LNCaP clone FGC (cell line): ENCODE measurements at regions not wholly inside any gene's neighbourhood (a gene's known extent, or its start where the extent isn't known, plus 50 kb on each side); places are given as distances from the start of the nearest gene placed in this dataset.

Experiments
- DNase-seq: peaks from one replicate; pipeline ENCODE4 v3.0.0-alpha.2; 2011; ENCODE audit warnings: low read depth
- H3K4me3 ChIP-seq: 2 replicates; pipeline ENCODE4 v1.5.1; 2011; ENCODE audit warnings: mild to moderate bottlenecking, low read depth, low read length, control low read depth
- CTCF ChIP-seq: IDR thresholded peaks from 2 replicates; pipeline ENCODE4 v1.5.1; 2012; ENCODE audit warnings: mild to moderate bottlenecking; ENCODE audit not compliant: control insufficient read depth, insufficient read depth; ENCODE audit errors: extremely low read depth

- TF ChIP-seq CTCF: no peak
- no peak overlapping the region for H3K4me3 ChIP-seq
- no peak for DNase-seq
These were observed 323.6 kb downstream of the CD83 start for GRCh38 chr6:14440940-14441781.

- DNase-seq: no peak
- no peak for TF ChIP-seq CTCF
- no peak overlapping the region for H3K4me3 ChIP-seq
These were observed 324.7 kb downstream of the CD83 start for GRCh38 chr6:14442242-14442641.

- no peak for DNase-seq
- no peak overlapping the region for H3K4me3 ChIP-seq
- TF ChIP-seq CTCF: no peak
These were observed 326.2 kb downstream of the CD83 start for GRCh38 chr6:14443629-14444268.

GRCh38 chr6:14444295-14444972 lies 326.9 kb downstream of the CD83 start:
- no peak for TF ChIP-seq CTCF
- H3K4me3 ChIP-seq: no peak overlapping the region

GRCh38 chr6:14447240-14447639 lies 329.7 kb downstream of the CD83 start:
- no peak for TF ChIP-seq CTCF
- DNase-seq: no peak
- H3K4me3 ChIP-seq: no peak overlapping the region

More at GRCh38 chr6:14444295-14444972, 326.9 kb downstream of the CD83 start:
- no peak for DNase-seq

- no peak for TF ChIP-seq CTCF
- DNase-seq: no peak
- no peak overlapping the region for H3K4me3 ChIP-seq
These were observed 330.7 kb downstream of the CD83 start for GRCh38 chr6:14448246-14448645.

GRCh38 chr6:14450133-14450504 lies 332.5 kb downstream of the CD83 start:
- DNase-seq: no peak
- TF ChIP-seq CTCF: no peak
- H3K4me3 ChIP-seq: no peak overlapping the region
